Endothelial cell of umbilical vein (primary cell): ENCODE measurements at regions not wholly inside any gene's neighbourhood (a gene's known extent, or its start where the extent isn't known, plus 50 kb on each side); places are given as distances from the start of the nearest gene placed in this dataset.
"Not testable (repeated sequence)": the region's sequence is repeated elsewhere in the genome, so short reads cannot be mapped to it uniquely, and the experiment has no call there.

Experiments used
- BruUV-seq: library from RNA; stranded (reverse); fragments of 400-500 nt; replicated peaks from 2 replicates; lab custom pipeline; 2021; lab: Mats Ljungman, UMichigan
- CTCF ChIA-PET: fragments of 300-600, 350-600 bp; sonication (Branson Sonifier 250); formaldehyde crosslinking; loops from one replicate; lab custom pipeline; 2021; ENCODE audit warnings: antibody characterized with exemption, inconsistent platforms; lab: Charles Lee
- POLR2A ChIA-PET: fragments of 300-600, 350-600 bp; sonication (Branson Sonifier 250); formaldehyde crosslinking; loops from one replicate; lab custom pipeline; 2021; ENCODE audit warnings: antibody characterized with exemption, inconsistent platforms; lab: Charles Lee
- DNase-seq: peaks from one replicate; pipeline ENCODE4 v3.0.0-alpha.2; 2011; ENCODE audit warnings: low read depth, low spot score
- FAIRE-seq: peaks from 2 replicates; lab custom pipeline; 2011; peaks lifted over from hg19 to GRCh38; lab: Jason Lieb, UNC
- H2AFZ ChIP-seq: 2 replicates; pipeline ENCODE4 v1.6.0; 2012; ENCODE audit warnings: low read depth, low read length, control low read depth, inconsistent platforms
- H3K27ac ChIP-seq: 2 replicates; pipeline ENCODE4 v1.5.1; 2011; ENCODE audit warnings: low read depth, mild to moderate bottlenecking, control low read depth, low read length, moderate library complexity; ENCODE audit not compliant: insufficient read depth
- H3K27me3 ChIP-seq, 2 experiments: 2 replicates each; pipeline versions ENCODE4 v1.6.0 to v1.6.1; 2011; ENCODE audit warnings: low read length in 2 of 2, mixed read lengths in 1 of 2; ENCODE audit not compliant: control insufficient read depth in 2 of 2, insufficient read depth in 2 of 2
- H3K36me3 ChIP-seq, 2 experiments: 2 replicates in 1 of 2; 3 replicates in 1 of 2; pipeline ENCODE4 v1.5.1; 2011; ENCODE audit warnings: low read length in 2 of 2, mild to moderate bottlenecking in 1 of 2, moderate library complexity in 1 of 2; ENCODE audit not compliant: control insufficient read depth in 2 of 2, insufficient read depth in 2 of 2; ENCODE audit errors: extremely low read depth in 1 of 2
- H3K4me1 ChIP-seq: 3 replicates; pipeline ENCODE4 v1.5.1; 2011; ENCODE audit warnings: mild to moderate bottlenecking, low read length; ENCODE audit not compliant: control insufficient read depth, insufficient read depth; ENCODE audit errors: extremely low read depth
- H3K4me2 ChIP-seq: 2 replicates; pipeline ENCODE4 v1.6.1; 2011; ENCODE audit warnings: low read length, control low read depth, mixed read lengths; ENCODE audit not compliant: insufficient read depth
- H3K4me3 ChIP-seq, 3 experiments: fragments of 200-600 bp in 1 of 3; sonication (generic), shearing (Covaris generic) in 1 of 3; replicated peaks in 1 of 3; 2 replicates each; pipeline ENCODE4 v1.5.1; 2011 to 2016; ENCODE audit warnings: control low read depth in 3 of 3, low read length in 3 of 3, mild to moderate bottlenecking in 2 of 3, inconsistent platforms in 1 of 3, low read depth in 1 of 3, moderate library complexity in 1 of 3; ENCODE audit not compliant: insufficient read depth in 1 of 3
- H3K79me2 ChIP-seq: 2 replicates; pipeline ENCODE4 v1.6.0; 2012; ENCODE audit warnings: low read length, inconsistent platforms; ENCODE audit not compliant: control insufficient read depth, insufficient read depth
- H3K9ac ChIP-seq: replicated peaks from 2 replicates; pipeline ENCODE3; 2011; ENCODE audit warnings: low read length, control low read depth; ENCODE audit not compliant: insufficient read depth; ENCODE audit errors: extremely low read depth
- H3K9me1 ChIP-seq: replicated peaks from 3 replicates; pipeline ENCODE4 v1.6.0; 2011; ENCODE audit warnings: mild to moderate bottlenecking, low read length; ENCODE audit not compliant: control insufficient read depth, insufficient read depth; ENCODE audit errors: extremely low read depth
- H3K9me3 ChIP-seq: replicated peaks from 2 replicates; pipeline ENCODE4 v1.5.1; 2012; ENCODE audit warnings: low read length, inconsistent platforms; ENCODE audit not compliant: control insufficient read depth, insufficient read depth
- H4K20me1 ChIP-seq: replicated peaks from 2 replicates; pipeline ENCODE3; 2011; ENCODE audit warnings: mild to moderate bottlenecking, low read length; ENCODE audit not compliant: control insufficient read depth, insufficient read depth; ENCODE audit errors: extremely low read depth
- CTCF ChIP-seq, 2 donors: IDR thresholded peaks; 1 replicate in 1 of 2; 2 replicates in 1 of 2; pipeline ENCODE4 v1.5.1; 2011; ENCODE audit warnings: low read length in 2 of 2, mild to moderate bottlenecking in 2 of 2, moderate library complexity in 2 of 2, control low read depth in 1 of 2, inconsistent platforms in 1 of 2, low read depth in 1 of 2; ENCODE audit not compliant: insufficient read depth in 1 of 2; ENCODE audit errors: extremely low read depth in 1 of 2
- EZH2 ChIP-seq: IDR thresholded peaks from 2 replicates; pipeline ENCODE4 v1.6.1; 2012; ENCODE audit warnings: borderline replicate concordance, low read depth, mild to moderate bottlenecking, moderate library complexity, low read length, inconsistent platforms; ENCODE audit not compliant: severe bottlenecking
- FOS ChIP-seq: IDR thresholded peaks from 2 replicates; pipeline ENCODE4 v1.6.1; 2011; ENCODE audit warnings: mild to moderate bottlenecking, low read length, moderate library complexity, borderline replicate concordance; ENCODE audit not compliant: insufficient read depth
- GATA2 ChIP-seq: IDR thresholded peaks from 2 replicates; pipeline ENCODE4 v1.7.0; 2011; ENCODE audit warnings: low read depth, mild to moderate bottlenecking, moderate library complexity, mixed read lengths, low read length; ENCODE audit not compliant: insufficient read length, insufficient read depth
- JUN ChIP-seq: IDR thresholded peaks from 2 replicates; pipeline ENCODE4 v1.6.1; 2011; ENCODE audit warnings: borderline replicate concordance, low read depth; ENCODE audit not compliant: insufficient read length, insufficient read depth
- MAX ChIP-seq: IDR thresholded peaks from 2 replicates; pipeline ENCODE4 v1.6.1; 2011; ENCODE audit not compliant: insufficient read depth, insufficient read length
- MYC ChIP-seq: IDR thresholded peaks from one replicate; pipeline ENCODE4 v1.6.1; 2011; ENCODE audit warnings: mild to moderate bottlenecking, low read depth, low read length
- POLR2A ChIP-seq: IDR thresholded peaks from 2 replicates; pipeline ENCODE4 v1.6.1; 2012; ENCODE audit warnings: low read depth, mild to moderate bottlenecking, control low read depth, low read length
- POLR2AphosphoS5 ChIP-seq: IDR thresholded peaks from 2 replicates; pipeline ENCODE4 v1.6.1; 2012; ENCODE audit warnings: low read depth, mild to moderate bottlenecking, control low read depth, low read length, moderate library complexity; ENCODE audit not compliant: insufficient read depth
- dilution Hi-C: fragments of 300-500 bp; cut with MboI; formaldehyde crosslinking; loops from one replicate; pipeline ENCODE4 v1.15.0; 2019; ENCODE audit warnings: low sequenced_read_pairs; ENCODE audit not compliant: extremely low pct_ligation_motif_present
- intact Hi-C: fragments of 100-400 bp; cut with micrococcal nuclease; formaldehyde crosslinking; loops from one replicate; pipeline ENCODE4 v1.10.0; 2022

- DNase-seq: no peak
- ChIA-PET POLR2A (no interaction called here), CTCF (no interaction called here)
- intact Hi-C loops (no loop called here), dilution Hi-C loops (no loop called here)
- Histone ChIP-seq H3K9ac (no peak overlapping the region), H3K4me1 (no peaks in the 10 kb centered on the region), H3K9me1 (no peaks in the 10 kb centered on the region), H3K27me3 (no peaks in the 10 kb centered on the region), H3K27ac (no peak overlapping the region), H3K36me3 (no peaks in the 10 kb centered on the region), H3K9me3 (no peaks in the 10 kb centered on the region), H4K20me1 (no peaks in the 10 kb centered on the region), H3K4me3 (no peak overlapping the region), H2AFZ (no peak overlapping the region), H3K79me2 (no peaks in the 10 kb centered on the region), H3K4me2 (no peak overlapping the region)
- no peak for FAIRE-seq
- no peak for TF ChIP-seq CTCF (IDR thresholded peaks at IDR 0.05; ENCODE audit: extremely low read depth in 1 of 2, insufficient read depth in 1 of 2, low read depth in 1 of 2, low read length in 2 of 2)
- no peak for TF ChIP-seq FOS
- TF ChIP-seq GATA2: no peak
- no peak for TF ChIP-seq POLR2AphosphoS5
- no peak for TF ChIP-seq MYC
- no peak for TF ChIP-seq MAX
- TF ChIP-seq JUN: no peak
- TF ChIP-seq EZH2: no peak
- TF ChIP-seq POLR2A: no peak
- BruUV-seq: no TSS peak
These were observed 187.6 kb downstream of the RMST start for GRCh38 chr12:97650242-97650641.

GRCh38 chr12:97656548-97656947 is 193.9 kb downstream of the RMST start:
- H3K9me3 ChIP-seq, BruUV-seq, POLR2A ChIA-PET, dilution Hi-C loops, H4K20me1 ChIP-seq, DNase-seq, H3K36me3 ChIP-seq, H3K27ac ChIP-seq, intact Hi-C loops, H3K27me3 ChIP-seq, H3K4me1 ChIP-seq, H2AFZ ChIP-seq, H3K4me3 ChIP-seq, H3K9ac ChIP-seq, H3K4me2 ChIP-seq, CTCF ChIA-PET, H3K79me2 ChIP-seq, H3K9me1 ChIP-seq, FAIRE-seq: not testable (repeated sequence)
